D341Med (cell line): ENCODE measurements at regions not wholly inside any gene's neighbourhood (a gene's known extent, or its start where the extent isn't known, plus 50 kb on each side); places are given as distances from the start of the nearest gene placed in this dataset.

ENCODE experiments used
- DNase-seq: peaks from one replicate; pipeline ENCODE4 v3.0.0; 2012; ENCODE audit warnings: low spot score

DNA sequence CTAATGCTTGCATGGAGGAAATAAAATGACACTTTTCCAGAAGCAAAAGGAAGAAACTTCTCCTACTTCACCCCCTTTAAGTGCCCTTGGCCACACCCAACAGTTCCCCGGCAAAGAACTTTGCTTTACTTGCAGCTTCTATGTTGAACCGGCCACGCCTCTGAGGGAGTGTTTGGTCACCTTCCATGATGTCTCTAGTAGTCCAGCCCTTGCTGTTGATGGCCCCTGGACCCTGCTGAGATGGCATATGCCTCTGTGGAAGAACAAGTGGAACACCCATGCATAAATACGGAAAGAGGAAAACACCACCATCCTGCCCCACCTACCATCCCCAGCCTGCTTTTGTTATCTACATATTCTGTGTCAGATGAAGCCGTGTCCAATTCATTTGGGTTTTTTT is 218.3 kb upstream of the POU3F3 start:
- DNase-seq, result no peak

DNA sequence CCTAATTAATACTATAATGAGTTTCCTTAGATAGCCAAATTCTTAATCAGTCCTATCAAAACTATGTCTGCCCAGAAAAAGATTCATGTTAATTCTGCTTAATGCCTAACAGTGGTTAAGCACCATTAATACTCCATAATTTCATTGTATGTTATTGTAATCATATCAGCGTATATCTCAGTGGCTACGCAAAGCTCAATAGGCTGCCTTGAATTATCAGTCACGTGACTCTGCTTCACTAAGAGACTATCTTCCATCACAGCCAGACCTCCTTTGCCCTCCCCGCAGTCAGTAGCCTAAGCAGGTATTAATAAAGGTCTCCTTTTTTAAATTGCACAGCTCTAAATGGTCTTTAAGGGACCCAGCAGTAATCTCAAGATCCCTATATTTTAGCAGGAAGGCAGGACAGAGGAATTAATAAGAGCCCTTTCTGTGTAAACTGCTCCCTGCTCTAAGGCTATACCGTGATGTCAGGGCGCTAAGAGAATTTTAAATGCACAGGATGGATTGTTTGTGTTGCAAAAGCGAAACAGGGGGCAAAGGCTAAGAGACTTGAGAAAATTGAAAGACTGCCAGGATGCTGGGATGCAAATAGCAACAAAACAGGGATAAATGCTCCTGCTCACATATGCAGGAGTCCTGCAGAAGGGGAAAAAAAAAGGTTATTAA is 215.6 kb upstream of the POU3F3 start:
- DNase-seq, result no peak

DNA sequence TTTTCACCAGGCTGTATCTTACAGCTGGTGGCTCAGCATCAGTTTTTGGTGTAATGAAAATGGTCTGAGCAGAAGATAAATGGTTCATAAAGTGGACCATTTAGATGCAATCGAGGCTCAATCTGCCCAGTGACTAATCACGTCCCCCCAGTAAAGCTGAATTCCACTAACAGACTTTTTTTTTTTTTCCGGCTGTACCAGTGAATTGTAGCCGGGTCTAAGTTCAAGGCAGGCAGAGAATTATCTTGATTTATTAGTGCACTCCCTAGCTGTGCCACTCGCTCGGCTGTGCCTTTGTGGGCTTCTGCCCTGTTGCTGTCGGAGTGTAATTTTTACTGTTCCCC is 215.1 kb upstream of the POU3F3 start:
- DNase-seq, result no peak

DNA sequence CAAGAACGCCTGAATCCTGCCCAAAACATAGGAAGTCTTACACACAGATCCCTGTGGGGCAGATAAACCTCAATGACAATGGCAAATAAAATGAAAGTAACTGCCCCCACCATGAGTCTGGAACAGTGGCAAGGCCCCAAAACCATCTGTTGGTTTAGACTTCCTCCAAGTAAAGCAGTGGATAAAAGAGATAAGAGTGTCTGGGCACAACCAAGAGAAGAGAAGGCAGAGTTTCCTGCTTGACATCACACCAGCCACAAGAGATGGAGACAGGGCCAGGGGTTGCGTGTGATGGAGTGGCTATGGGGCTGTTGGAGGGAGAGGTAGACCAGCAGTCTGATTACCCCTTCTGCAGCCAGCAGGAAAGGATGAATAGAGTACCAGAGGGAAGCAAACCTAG is 212.1 kb upstream of the POU3F3 start:
- DNase-seq, result no peak

DNA sequence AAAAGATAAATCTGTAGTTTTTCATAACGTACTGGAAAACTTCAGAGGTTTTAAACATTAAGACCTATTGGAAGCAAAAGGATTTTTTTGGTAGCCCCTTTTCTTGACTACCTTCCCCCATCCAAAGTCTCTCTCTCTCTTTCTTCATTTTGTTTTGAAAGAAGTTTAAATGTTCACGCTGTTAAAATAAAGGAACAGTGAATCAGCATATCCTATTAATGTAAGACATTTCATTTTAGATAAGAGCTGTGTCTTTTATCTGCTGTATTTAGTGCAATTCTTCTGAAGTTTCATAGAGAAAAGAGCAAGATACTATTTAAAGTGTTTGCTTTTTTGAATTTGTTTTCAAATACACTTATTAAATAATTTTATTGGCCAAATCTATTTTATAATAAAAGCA is 205.5 kb upstream of the POU3F3 start:
- DNase-seq, result no peak

DNA sequence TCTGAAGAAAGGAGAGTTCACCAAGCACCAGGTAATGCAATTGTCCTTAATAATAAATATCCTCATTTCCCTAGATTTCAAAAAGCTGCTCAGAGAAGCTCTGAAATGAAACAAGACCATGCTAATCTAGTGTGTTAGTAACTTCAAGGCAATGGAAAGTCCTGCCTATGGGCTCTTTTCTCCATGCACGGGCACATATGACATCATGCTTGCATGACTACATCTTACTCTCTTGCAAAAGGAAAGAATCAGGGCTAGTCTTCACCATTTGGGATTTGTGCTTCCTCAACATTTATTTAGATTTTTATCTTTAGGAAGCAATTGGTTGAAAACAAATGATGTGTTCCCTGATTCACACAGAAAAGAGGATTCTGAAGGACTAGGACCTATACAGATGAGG is 204.0 kb upstream of the POU3F3 start:
- no peak for DNase-seq

DNA sequence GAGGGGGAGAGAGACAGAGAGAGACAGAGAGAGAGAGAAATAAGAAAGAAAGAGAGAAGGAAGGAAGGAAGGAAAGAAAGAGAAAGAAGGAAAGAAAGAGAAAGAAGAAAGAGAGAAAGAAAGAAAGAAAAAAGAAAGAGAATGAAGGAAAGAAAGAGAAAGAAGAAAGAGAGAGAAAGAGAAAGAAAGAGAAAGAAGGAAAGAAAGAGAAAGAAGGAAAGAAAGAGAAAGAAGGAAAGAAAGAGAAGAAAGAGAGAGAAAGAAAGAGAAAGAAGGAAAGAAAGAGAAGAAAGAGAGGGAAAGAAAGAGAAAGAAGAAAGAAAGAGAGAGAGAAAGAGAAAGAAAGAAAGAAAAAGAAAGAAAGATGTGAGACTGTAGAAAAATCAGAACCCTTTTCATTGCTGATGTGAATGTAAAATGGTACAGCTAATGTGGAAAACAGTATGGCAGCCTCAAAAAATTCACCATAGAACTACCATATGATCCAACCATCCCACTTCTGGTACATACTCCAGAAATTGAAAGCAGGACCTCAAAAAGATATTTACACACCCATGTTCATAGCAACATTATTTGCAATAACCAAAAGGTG is 203.4 kb upstream of the POU3F3 start:
- no peak for DNase-seq

DNA sequence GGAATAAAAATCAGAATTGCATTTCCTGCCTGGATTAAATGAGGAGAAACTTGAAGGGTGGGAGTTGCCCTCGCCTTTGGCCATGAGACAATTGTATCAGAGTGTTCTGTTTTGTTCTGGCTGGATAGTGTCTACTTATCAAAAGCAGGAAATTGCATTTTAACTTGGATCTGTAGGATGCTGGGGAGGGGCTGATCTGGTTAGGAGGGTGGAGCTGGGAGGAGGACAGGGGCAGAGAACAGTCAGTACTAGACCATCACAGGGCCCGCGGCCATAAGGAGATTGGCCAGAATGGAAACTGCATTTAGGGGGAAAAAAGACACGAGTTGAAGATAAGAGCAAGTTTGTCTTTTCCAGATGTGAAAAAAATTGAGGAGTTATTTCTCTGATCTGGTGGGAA is 199.1 kb upstream of the POU3F3 start:
- no peak for DNase-seq

DNA sequence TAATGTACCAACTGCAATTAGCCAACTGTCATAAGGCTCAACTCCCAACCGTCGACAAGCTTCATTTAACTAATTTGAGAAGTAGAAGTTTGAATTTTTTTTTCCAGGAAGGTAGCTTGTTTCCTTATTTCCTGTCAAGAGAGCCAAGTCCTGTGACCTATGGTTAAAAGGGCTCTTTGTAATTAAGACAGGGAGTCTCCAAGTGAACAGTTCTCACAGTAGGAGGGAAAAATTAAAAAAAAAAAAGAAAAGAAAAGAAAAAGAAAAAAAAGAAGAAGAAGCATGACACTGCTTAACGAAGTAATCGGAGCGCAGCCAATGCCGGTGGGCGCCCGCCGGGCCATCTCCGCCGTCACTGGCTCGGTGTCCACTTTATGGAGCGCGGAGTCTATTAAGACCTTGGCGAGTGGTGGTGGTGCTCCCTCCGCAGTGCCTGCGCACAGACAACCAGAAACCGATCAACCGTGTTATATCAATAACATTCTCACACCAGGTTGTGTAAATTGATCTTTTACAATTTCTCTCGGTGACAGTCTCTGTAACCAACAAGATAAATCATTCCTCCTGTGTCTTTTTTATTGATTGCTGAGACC is 197.2 kb upstream of the POU3F3 start:
- no peak for DNase-seq

DNA sequence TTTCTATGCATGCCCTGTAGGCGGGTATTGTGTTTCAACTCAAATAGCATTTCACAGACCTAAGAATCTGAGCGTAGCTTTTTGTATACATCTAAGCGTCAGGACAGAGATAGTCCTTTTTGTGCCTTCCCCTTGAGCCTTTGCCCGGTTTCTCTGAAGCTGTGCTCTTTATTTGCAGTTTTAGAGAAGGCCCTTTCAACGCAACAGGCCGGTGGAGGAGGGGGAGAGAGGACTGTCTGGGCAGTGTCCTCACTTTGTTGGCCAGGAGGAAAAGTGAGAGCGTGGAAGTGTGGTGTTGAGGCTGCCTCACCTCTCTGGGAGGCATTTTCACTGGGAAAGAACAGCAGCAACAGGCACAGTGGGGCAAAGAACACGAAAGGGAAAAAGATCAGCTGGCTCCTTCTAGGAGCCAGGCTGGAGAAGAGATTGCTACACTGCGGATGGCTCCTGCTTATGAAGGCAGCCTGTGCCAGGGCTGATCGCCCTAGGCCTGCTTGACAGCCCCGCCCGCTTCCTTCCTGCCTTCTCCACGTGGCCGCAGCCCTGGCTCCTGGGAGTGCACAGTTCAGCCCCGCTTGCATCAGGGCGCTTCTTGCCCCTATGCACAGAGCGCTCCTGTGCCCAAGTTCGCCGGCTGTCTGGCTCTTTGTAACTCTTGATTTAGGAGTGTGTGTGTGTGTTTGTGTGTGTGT is 195.6 kb upstream of the POU3F3 start:
- DNase-seq, result no peak

DNA sequence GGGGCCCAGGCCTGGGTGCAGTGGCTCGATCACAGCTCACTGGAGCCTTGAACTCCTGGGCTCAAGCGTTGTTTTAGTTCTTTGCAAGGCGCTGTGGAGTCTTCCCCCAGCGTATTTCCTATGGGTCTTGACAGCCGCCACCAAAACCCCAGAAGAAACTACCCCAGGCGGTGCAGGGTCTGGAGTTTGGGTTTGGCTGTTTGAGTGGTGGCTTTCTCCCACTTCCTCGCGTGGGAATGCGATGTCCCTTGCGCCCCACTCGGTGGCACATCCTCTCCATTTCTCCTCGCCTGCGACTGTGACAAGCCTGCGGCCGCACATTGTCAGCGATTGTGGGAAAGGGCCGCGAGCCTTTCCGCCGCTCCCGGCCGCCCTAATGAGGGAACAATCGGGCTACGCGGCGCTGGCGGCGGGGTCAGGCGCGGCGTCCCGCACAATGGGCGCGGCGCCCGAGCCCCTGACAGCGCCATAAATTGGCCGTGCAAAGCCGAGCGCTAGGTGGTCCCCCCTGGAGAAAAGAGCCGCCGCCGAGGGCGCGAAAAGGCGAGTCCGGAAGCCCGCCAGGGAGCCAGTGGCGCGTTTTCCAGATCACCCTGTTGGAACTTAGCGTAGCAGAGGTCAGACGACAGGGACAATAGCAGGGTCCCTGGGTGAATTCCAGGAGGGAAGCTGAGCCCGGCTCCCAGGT is 194.9 kb upstream of the POU3F3 start:
- no peak for DNase-seq

DNA sequence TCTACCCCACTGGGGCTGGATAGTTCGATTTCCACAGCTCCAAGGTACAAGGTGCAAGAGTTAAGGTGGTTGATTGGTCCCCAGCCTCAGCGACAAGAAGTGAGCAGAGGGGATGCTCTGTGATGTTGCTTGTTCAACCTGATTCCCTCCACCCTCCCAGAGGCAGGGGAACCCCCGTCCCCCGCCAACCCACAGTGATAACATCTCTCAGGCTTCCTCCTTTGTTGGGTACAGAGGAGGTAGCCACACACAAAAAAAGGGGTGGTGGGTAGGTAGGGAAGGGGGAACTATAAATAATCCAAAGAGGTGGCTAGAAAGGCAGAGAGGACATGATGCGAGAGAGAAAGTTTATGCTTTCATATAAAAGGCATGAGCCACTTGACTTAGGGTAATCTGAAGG is 192.9 kb upstream of the POU3F3 start:
- DNase-seq, result no peak

DNA sequence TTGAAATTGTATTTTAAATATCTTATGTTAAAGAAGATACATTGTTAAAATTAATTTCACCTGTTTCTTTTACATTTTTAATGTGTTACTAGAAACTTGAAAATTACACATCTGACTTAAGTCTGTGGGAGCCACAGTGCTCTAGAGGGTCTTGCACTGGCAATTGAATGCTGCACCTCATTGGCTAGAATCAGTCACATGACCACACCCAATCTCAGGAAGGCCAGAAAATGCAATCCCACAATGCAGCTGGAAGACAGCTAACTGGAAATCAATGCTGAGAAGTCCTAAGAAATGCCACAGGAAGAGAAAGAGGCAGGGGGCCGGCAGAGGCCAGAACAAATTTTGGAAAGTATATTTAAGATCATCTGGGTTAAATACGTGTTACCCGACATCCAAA is 189.2 kb upstream of the POU3F3 start:
- DNase-seq, result no peak

DNA sequence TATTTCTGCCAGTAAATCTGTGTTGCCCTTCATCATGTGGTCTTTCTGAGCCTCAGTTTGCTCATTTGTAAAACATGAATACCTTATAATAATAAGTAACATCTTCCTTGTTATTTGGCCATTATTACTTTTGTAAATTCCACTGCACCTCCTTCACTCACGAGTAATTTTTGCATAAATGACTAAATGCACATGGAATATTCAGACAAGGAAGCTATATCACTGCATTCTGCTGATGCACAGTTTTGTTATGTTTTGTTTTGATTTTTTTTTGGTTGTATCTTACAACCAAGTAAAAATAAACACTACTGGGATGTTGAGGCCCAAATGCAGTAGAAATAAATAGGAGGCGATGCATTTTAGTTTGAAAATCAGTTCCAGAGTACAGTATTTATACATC is 185.3 kb upstream of the POU3F3 start:
- DNase-seq, result no peak

DNA sequence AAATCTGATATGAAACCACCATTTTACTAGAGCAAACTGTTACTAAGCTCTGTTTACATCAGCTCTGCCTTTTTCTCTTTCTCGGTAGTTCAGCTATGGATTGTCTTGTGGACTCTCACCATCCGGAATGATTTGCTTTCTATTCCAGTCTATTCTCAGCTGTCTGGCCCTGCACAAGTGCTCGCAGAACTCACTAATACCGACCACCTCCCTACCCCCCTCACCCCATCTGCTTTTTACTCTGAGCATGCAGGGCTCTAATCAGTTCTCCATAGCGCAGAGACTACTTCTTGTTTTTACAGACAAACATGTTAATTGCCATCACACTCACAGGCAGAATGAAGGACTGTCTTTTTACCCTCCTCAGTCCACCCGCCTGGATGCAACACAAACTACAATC is 180.7 kb upstream of the POU3F3 start:
- no peak for DNase-seq

DNA sequence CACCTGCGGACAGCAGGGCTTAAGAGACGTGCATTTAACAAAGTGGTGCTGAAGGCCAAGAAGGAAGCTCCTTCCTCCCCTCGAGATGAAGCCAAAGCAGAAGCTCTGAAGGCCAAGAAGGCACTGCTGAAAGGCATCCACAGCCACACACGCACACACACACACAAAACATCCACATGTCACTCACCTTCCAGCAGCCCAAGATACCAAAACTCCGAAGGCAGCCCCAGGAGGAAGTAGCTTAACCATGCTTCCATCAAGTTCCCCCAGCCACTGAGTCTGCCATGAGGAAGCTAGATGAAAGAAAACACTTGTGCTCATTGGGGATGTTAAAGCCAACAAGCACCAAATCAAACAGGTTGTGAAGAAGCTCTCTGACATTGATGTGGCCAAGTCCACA is 175.7 kb upstream of the POU3F3 start:
- DNase-seq, result no peak

DNA sequence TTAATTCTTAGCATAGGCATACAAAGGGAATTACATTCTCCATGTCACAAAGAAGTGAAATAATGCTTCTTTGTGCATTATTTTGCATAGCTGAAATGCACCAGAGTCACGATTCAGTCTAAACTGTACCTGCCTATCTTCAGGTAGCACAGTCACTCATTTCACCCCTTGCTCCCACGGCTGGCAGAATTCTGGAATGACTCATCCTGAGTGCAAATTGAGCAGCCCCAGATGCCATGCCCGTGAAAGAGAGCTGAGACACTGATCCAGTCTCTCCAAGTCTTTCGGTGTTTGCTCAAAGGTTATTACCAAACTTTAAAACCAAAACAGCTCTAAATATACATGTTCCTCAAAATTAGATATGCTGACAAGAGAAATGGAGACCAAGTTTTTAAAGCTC is 168.3 kb upstream of the POU3F3 start:
- DNase-seq, result no peak

DNA sequence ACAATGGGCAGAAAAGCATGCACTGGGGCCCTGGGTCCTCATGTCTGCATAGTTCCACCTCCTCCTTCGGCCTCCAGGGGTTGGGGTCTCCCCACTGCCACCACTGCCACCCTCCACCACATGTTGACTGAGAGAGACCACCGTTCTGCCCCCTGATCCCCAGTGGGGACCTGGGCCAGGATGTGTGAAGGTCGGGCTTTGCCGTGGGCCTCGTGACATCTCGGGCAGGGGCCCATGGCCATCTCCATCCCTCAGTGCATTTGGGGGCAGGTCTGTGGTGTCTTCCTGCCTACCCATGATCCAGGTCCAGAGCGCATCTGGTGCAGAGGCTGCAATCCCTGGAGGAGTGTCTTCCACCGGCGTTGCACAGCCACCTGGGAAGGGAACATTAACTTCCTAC is 166.8 kb upstream of the POU3F3 start:
- DNase-seq, result no peak

DNA sequence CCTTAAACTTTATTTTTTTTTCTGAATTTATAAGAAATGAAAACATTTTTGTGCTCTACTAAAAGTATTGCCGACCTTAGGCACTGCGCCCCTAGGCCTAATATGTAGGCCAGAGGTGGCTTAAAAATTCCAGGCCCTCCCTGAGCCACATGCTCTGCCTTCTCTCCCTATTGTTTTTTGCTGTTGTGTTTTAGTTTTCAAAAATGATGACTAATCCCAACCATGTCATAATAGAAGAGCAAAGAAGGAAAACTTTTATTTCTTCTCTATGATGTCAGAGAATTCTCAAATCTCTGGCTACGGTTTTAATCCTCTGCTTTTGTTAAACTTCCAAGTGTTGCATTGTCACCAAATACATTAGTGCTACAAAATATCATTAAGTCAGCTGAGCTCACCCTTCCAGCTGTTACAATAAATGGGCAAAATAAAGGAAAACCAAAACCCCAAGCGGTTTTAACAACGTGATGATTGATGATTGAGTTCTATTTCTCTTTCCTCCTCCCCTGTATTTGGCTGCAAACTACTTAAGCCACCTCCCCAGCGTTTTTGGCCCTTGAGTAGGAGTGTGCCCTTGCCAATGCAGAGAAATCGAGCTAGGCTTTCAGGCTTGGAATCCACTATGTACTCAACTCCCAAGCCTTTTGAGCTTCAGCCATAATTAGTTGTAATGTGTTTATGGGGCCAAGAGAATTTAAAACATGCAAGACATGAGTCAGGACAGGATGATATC is 163.5 kb upstream of the POU3F3 start:
- no peak for DNase-seq

DNA sequence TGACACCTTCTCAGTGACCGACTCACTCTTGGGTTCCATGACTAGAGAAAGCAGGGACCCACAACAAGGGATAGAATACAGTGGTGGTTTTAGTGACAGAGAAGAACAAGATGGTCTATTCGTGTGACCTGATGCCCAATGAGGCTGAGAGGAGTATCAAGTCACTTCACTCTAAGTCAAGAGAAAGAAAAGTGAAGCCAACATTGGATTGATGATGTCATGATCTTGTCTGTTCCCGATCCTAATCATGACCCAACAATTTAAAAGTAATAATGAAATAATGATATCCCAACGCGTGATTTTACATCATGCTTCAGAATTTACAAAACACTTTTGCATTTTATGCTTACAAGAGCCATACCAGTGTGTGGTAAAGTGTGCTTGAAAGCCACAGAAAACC is 155.6 kb upstream of the POU3F3 start:
- DNase-seq, result no peak

DNA sequence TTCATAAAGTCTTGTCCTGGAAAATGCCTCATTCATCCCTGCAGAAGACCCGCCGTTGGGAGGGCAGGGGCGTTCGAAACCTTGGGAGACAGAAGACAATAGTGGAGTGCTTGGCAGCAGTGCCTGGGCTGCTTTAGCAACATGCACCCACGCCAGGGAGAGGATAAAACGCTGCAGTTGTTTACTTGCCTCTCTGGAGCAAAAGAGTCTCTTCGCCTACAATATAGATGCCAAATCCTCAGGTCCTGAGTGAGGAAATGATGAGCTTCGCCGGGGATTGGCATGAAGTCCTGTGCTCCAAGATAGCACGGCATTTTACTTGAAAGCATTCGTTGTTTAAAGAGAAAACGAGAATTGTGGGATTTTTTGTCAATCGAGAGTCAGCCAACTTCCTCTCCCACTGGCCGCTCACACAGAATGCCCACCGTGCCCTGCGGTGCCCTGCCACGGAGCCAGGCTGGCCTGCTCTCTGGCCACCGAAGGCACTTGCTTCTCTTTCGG is 152.5 kb upstream of the POU3F3 start:
- no peak for DNase-seq
